GM18873 (cell line): ENCODE measurements at regions not wholly inside any gene's neighbourhood (a gene's known extent, or its start where the extent isn't known, plus 50 kb on each side); places are given as distances from the start of the nearest gene placed in this dataset.
"Not testable (repeated sequence)": the region's sequence is repeated elsewhere in the genome, so short reads cannot be mapped to it uniquely, and the experiment has no call there.

Source experiments
- ATAC-seq: cut with Tn5 transposase; IDR thresholded peaks from one replicate; pipeline ENCODE4 v1.9.1; 2021; ENCODE audit warnings: mild to moderate bottlenecking, moderate library complexity, moderate number of reproducible peaks; ENCODE audit not compliant: unreplicated experiment, low FRiP score

DNA sequence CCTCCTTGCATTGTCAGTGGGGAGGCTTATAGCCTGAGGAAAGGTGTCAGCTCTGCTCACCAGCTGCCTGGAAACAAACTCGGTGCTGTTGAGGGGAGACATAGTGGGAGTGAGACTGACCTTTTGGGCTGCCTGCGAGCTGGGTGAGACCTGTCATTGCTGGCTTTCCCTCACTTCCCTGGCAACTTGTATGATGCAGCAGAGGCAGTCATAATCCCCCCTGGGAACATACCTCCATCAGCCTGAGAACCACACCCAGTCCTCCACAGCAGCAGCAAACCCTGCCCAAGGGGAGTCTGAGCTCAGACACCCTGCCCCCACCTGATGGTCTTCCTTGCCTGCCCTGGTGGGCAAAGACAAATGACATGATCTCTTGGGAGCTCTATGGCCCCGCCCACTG is 521.2 kb upstream of the IMPG1 start:
- ATAC-seq, result no peak

DNA sequence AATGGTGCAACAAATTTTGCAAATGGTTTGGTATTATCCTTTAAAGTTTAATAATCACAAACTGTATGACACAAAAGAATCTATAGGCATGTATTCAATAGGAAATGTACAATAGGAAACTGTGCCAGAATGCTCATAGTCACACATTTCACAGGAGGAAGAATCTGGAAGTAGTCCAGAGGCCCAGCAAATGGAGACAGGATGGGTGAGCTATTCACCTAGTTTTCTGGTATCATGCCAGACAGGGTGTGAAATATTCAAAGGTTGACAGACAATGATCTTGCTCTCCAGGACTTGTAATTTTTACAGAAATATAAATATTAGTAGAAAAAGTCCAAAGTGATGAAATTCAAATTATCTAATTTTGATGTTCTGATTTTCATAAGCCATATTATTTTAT is 520.1 kb upstream of the IMPG1 start:
- ATAC-seq, result no peak

DNA sequence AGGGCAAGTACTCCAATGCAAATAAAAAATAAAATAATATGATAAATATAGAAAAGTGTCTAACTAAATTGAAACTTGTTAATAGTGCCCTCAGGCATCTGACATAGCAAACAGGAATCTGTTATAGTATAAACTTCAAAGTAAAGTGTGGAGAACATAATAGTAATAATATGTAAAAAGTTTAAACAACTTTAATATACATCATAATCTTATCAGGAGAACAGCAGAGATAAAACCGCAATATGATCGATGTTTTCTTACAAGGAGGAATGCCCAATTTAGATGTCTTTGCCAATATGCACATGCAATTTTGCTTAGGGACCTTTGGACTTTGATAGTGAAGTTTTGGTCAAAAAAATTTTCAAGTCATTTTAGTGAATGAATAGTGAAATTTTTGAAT is 514.8 kb upstream of the IMPG1 start:
- no peak for ATAC-seq

- no peak for ATAC-seq
These were observed 511.7 kb upstream of the IMPG1 start for GRCh38 chr6:76584121-76584520.

DNA sequence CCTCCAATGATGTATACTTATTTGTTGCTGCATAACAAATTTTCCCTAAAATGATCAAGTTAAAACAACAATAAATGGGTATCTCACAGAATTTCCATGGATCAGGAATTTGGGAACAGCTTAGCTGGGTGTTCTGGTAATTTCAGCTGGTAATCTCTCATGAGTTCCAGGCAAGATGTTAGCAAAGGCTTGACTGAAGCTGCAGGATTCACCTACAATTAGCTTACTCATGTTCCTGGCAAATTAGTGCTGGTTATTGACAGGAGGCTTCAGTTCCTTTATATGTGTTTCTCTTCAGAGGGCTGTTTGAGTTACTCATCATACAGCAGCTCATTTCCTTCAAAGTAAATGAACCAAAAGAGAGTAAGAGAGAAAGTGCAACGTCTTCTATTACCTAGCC is 506.3 kb upstream of the IMPG1 start:
- no peak for ATAC-seq

DNA sequence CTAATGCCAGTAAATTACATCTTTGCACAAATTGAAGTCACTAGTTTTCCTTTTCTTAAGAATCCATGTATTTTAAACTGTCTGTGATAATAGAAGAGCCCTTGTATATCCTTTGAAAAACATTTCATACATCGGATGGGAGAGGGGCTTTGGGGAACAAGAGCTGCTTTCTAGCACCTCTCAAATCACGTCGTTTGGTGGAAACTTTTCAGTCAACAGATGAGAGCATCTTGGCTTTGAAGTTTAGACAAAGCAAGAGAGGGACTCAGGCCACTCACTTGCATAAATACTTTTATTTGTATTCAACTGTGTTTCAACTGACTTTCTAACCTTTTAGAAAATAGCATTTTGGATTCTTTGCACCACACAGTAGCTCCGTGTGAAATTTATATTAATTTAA is 502.3 kb upstream of the IMPG1 start:
- no peak for ATAC-seq

GRCh38 chr6:76565932-76566331 is 493.5 kb upstream of the IMPG1 start:
- no peak for ATAC-seq

DNA sequence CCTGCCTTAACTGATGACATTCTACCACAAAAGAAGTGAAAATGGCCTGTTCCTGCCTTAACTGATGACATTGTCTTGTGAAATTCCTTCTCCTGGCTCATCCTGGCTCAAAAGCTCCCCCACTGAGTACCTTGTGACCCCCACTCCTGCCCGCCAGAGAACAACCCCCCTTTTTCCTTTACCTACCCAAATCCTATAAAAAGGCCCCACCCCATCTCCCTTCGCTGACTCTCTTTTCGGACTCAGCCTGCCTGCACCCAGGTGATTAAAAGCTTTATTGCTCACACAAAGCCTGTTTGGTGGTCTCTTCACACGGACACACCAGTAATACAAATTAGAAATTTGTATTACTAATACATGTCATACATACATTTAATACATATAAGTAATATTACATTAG is 489.9 kb upstream of the IMPG1 start:
- not testable (repeated sequence) for ATAC-seq

- not testable (repeated sequence) for ATAC-seq
These were observed 488.6 kb upstream of the IMPG1 start for GRCh38 chr6:76560851-76561755.

- no peak for ATAC-seq
These were observed 480.8 kb upstream of the IMPG1 start for GRCh38 chr6:76553256-76553655.

GRCh38 chr6:76552268-76552667 is 479.8 kb upstream of the IMPG1 start:
- ATAC-seq, result no peak

GRCh38 chr6:76533661-76534060 is 461.2 kb upstream of the IMPG1 start:
- no peak for ATAC-seq

- ATAC-seq, result no peak
These were observed 460.2 kb upstream of the IMPG1 start for GRCh38 chr6:76532647-76533046.

GRCh38 chr6:76518443-76518842 is 446.0 kb upstream of the IMPG1 start:
- ATAC-seq, result no peak

GRCh38 chr6:76516924-76517323 is 444.5 kb upstream of the IMPG1 start:
- ATAC-seq, result no peak

DNA sequence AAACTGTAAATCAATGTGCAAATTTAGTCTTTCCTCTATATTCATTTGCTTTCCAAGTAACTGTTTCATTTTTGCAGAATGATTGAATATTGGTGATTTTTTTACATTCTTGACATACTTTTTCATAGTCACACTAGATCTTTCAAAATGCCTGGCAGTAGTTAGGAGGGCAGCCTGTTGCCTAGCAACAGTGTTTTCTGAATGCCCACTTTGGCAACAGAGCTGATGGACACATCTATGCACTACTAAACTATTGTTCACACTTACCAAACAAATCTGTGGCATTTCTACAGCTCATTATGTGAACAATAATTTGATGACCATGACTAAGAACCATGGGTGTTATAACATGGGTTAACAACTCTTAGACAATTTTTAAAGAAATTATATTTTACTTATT is 438.0 kb upstream of the IMPG1 start:
- ATAC-seq, result no peak

DNA sequence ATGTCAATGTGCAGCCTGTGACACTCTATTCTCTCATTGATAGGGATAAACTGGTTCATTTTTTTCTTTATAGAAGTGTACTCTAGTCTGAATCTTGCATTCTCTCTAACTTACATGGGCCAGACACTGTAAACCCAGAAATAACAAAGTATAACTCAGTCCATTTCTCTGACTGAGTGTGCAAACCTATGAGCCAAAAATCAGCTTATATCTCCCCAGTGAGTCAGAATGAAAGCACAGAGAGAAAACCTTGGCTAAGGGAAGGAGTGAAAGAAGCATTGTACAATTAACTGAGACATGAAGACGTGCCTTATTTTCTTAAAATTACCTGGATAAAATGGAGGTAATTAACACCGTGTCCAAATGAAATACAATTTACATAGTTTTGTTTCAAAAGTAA is 436.9 kb upstream of the IMPG1 start:
- ATAC-seq, result no peak

- ATAC-seq, result no peak
These were observed 434.3 kb upstream of the IMPG1 start for GRCh38 chr6:76506808-76507207.

GRCh38 chr6:76495909-76496308 is 423.4 kb upstream of the IMPG1 start:
- ATAC-seq, result no peak

GRCh38 chr6:76491376-76491775 is 418.9 kb upstream of the IMPG1 start:
- not testable (repeated sequence) for ATAC-seq

DNA sequence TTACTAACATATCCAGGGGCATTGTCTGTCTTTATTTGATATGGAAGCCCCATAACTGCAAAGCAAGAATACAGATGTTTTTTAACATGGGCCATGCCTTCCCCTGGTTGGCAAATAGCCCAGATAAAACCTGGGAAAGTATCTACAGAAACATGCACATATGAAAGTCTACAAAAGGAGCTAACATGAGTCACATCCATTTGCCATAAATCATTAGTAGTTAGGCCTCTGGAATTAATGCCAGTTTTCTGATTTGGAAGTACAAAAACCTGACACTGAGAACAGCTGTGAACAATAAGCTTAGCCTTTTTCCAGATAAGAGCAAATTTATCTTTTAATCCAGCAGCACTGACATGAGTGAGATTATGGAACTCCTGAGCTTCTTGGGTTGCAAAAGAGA is 418.0 kb upstream of the IMPG1 start:
- no peak for ATAC-seq

DNA sequence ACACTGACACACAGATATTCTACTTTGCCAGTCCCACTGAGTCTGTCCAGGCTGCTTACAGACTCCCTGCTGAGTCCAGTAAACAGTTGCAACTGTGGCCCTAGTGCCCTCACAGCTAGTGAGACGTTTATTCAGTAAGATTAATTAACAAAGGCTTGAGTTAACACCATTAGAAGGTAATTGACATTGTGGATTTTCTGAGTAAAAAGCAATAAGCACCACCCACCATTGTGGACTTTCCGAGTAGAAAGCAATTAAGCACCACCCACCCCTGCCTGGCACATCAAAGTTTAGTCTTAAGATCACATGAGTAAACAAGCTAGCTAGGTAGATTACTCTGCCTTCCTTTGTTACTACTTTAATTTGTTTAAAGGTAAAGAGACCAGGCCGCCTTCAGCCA is 408.6 kb upstream of the IMPG1 start:
- no peak for ATAC-seq
